PC-3 (cell line): ENCODE measurements at regions not wholly inside any gene's neighbourhood (a gene's known extent, or its start where the extent isn't known, plus 50 kb on each side); places are given as distances from the start of the nearest gene placed in this dataset.
A peak's percentile ranks its signal among the peaks of the same experiment; 100 is the strongest.
"Not testable (repeated sequence)": the region's sequence is repeated elsewhere in the genome, so short reads cannot be mapped to it uniquely, and the experiment has no call there.

Source experiments
- ATAC-seq: fragments of 200-7000 bp; cut with Tn5 transposase; 2 replicates; pipeline ENCODE4 v1.9.1; 2020; ENCODE audit warnings: mild to moderate bottlenecking, moderate library complexity
- BruUV-seq: library from RNA; stranded (reverse); fragments of 400-500 nt; replicated peaks from 2 replicates; lab custom pipeline; 2021; lab: Mats Ljungman, UMichigan
- CTCF ChIA-PET: fragments of 300-600 bp; sonication (Branson Sonifier 250); formaldehyde crosslinking; loops from one replicate; lab custom pipeline; 2022; ENCODE audit warnings: antibody characterized with exemption; lab: Charles Lee
- POLR2A ChIA-PET: fragments of 300-600 bp; sonication (Branson Sonifier 250); formaldehyde crosslinking; loops from one replicate; lab custom pipeline; 2022; ENCODE audit warnings: antibody characterized with exemption; ENCODE audit not compliant: unreplicated experiment; lab: Charles Lee
- DNase-seq: peaks from one replicate; pipeline ENCODE4 v3.0.0-alpha.2; 2015
- H2AFZ ChIP-seq: fragments of 300-600 bp; sonication (generic); 2 replicates; pipeline ENCODE4 v1.6.0; 2016; ENCODE audit warnings: antibody characterized with exemption, low read length
- H3F3A ChIP-seq: fragments of 300-600 bp; sonication (generic); one replicate; pipeline ENCODE4 v1.6.0; 2017; ENCODE audit warnings: antibody characterized with exemption, low read length, control low read depth, mild to moderate bottlenecking; ENCODE audit not compliant: unreplicated experiment
- H3K27ac ChIP-seq: fragments of 300-600 bp; sonication (generic); 2 replicates; pipeline ENCODE4 v1.5.1; 2016; ENCODE audit warnings: mild to moderate bottlenecking, low read length
- H3K27me3 ChIP-seq: fragments of 300-600 bp; sonication (generic); 2 replicates; pipeline ENCODE4 v1.6.1; 2016; ENCODE audit warnings: low read length, mixed read lengths
- H3K36me3 ChIP-seq: fragments of 300-600 bp; sonication (generic); 2 replicates; pipeline ENCODE4 v1.6.1; 2016; ENCODE audit warnings: low read depth, mixed run types, low read length, mixed read lengths
- H3K4me1 ChIP-seq: fragments of 300-600 bp; sonication (generic); 2 replicates; pipeline ENCODE4 v1.5.1; 2016; ENCODE audit warnings: low read length; ENCODE audit not compliant: insufficient read depth
- H3K4me2 ChIP-seq: fragments of 300-600 bp; sonication (generic); 2 replicates; pipeline ENCODE4 v1.6.0; 2016; ENCODE audit warnings: low read length
- H3K4me3 ChIP-seq: fragments of 300-600 bp; sonication (generic); 2 replicates; pipeline ENCODE4 v1.5.1; 2016; ENCODE audit warnings: mild to moderate bottlenecking, low read length, mixed read lengths
- H3K79me2 ChIP-seq: fragments of 300-600 bp; sonication (generic); 2 replicates; pipeline ENCODE4 v1.6.1; 2017; ENCODE audit warnings: low read length, mixed read lengths
- H3K9ac ChIP-seq: fragments of 300-600 bp; sonication (generic); 2 replicates; pipeline ENCODE4 v1.6.0; 2016; ENCODE audit warnings: mild to moderate bottlenecking, low read length
- H3K9me2 ChIP-seq: fragments of 300-600 bp; sonication (generic); replicated peaks from 2 replicates; pipeline ENCODE4 v1.6.1; 2016; ENCODE audit warnings: mixed run types, low read length, mixed read lengths
- H3K9me3 ChIP-seq: fragments of 300-600 bp; sonication (generic); 2 replicates; pipeline ENCODE4 v1.6.1; 2016; ENCODE audit warnings: low read length, mixed read lengths
- H4K20me1 ChIP-seq: fragments of 300-600 bp; sonication (generic); 2 replicates; pipeline ENCODE4 v1.6.1; 2016; ENCODE audit warnings: low read length, mixed read lengths
- CTCF ChIP-seq: fragments of 300-600 bp; sonication (generic); conservative IDR thresholded peaks from 2 replicates; pipeline ENCODE4 v1.5.1; 2017; ENCODE audit warnings: antibody characterized with exemption, low read depth, mild to moderate bottlenecking, low read length
- EZH2 ChIP-seq: fragments of 300-600 bp; sonication (generic); IDR thresholded peaks from one replicate; pipeline ENCODE4 v1.6.1; 2017; ENCODE audit warnings: antibody characterized with exemption, mild to moderate bottlenecking, low read length; ENCODE audit not compliant: unreplicated experiment
- EZH2phosphoT487 ChIP-seq: fragments of 300-600 bp; sonication (generic); IDR thresholded peaks from 2 replicates; pipeline ENCODE4 v1.6.1; 2018; ENCODE audit warnings: mild to moderate bottlenecking, antibody characterized with exemption, low read length, borderline replicate concordance
- intact Hi-C: fragments of 100-400 bp; cut with micrococcal nuclease; formaldehyde crosslinking; loops from 2 replicates; pipeline ENCODE4 v1.9.0; 2023

GRCh38 chr5:62231576-62231975 lies 74.4 kb upstream of the KIF2A start:
- Histone ChIP-seq H3K36me3 (no peaks in the 10 kb centered on the region), H3K9me2 (no peaks in the 10 kb centered on the region), H3K9me3 (no peaks in the 10 kb centered on the region), H3K4me3 (no peak overlapping the region), H3K27ac (no peak overlapping the region), H3K4me1 (peaks cover 6% of the 10 kb centered on the region), H2AFZ (no peak overlapping the region), H3K4me2 (no peak overlapping the region), H3K79me2 (no peaks in the 10 kb centered on the region), H3K9ac (no peak overlapping the region), H4K20me1 (no peaks in the 10 kb centered on the region), H3K27me3 (no peaks in the 10 kb centered on the region), H3F3A (no peaks in the 10 kb centered on the region)
- TF ChIP-seq CTCF: no peak
- TF ChIP-seq EZH2phosphoT487: no peak
- no peak for TF ChIP-seq EZH2
- ATAC-seq (no peak), DNase-seq (no peak)
- ChIA-PET POLR2A (no interaction called here), CTCF (no interaction called here)
- no TSS peak for BruUV-seq
- intact Hi-C loops: no loop called here

- CTCF ChIA-PET, H3K9ac ChIP-seq, H3K4me1 ChIP-seq, H3K9me3 ChIP-seq, ATAC-seq, H3K36me3 ChIP-seq, H3K79me2 ChIP-seq, intact Hi-C loops, POLR2A ChIA-PET, H3K27ac ChIP-seq, H3K4me3 ChIP-seq, H3K4me2 ChIP-seq, H4K20me1 ChIP-seq, H3K27me3 ChIP-seq, BruUV-seq, DNase-seq, H2AFZ ChIP-seq, H3K9me2 ChIP-seq, H3F3A ChIP-seq: not testable (repeated sequence)
These were observed 73.8 kb upstream of the KIF2A start for GRCh38 chr5:62232218-62232617.

GRCh38 chr5:62233083-62234046 lies 72.6 kb upstream of the KIF2A start:
- H3K9ac ChIP-seq, H3K4me3 ChIP-seq, H3F3A ChIP-seq, H3K9me3 ChIP-seq, H3K9me2 ChIP-seq, H4K20me1 ChIP-seq, intact Hi-C loops, H3K27me3 ChIP-seq, POLR2A ChIA-PET, H3K36me3 ChIP-seq, BruUV-seq, H2AFZ ChIP-seq, H3K79me2 ChIP-seq, H3K4me1 ChIP-seq: not testable (repeated sequence)
- DNase-seq: peak; percentile 84
- H3K27ac ChIP-seq: peak overlapping the region; percentile 53
- CTCF ChIA-PET: interaction anchor here (1.0 kb wide), 1 partner anchor 9 kb away, joined by 4 read pairs; no protein-coding TSS in a partner anchor
- ATAC-seq: peak; percentile 97
- H3K4me2 ChIP-seq: peak overlapping the region; percentile 62

GRCh38 chr5:62236593-62236992 lies 69.4 kb upstream of the KIF2A start:
- ATAC-seq, intact Hi-C loops, BruUV-seq: not testable (repeated sequence)

GRCh38 chr5:62237944-62238343 lies 68.1 kb upstream of the KIF2A start:
- H3K9me3 ChIP-seq, H3K4me2 ChIP-seq, H3K4me3 ChIP-seq, H3K79me2 ChIP-seq, CTCF ChIA-PET, H4K20me1 ChIP-seq, H3K27me3 ChIP-seq, H3K4me1 ChIP-seq, H3K27ac ChIP-seq, H3K36me3 ChIP-seq, ATAC-seq, H2AFZ ChIP-seq, POLR2A ChIA-PET, H3F3A ChIP-seq, DNase-seq, H3K9ac ChIP-seq, intact Hi-C loops, H3K9me2 ChIP-seq, BruUV-seq: not testable (repeated sequence)

More at GRCh38 chr5:62236593-62236992, 69.4 kb upstream of the KIF2A start:
- H4K20me1 ChIP-seq, H3K4me1 ChIP-seq, H3K4me2 ChIP-seq, H3F3A ChIP-seq, H3K36me3 ChIP-seq, POLR2A ChIA-PET, H3K4me3 ChIP-seq, DNase-seq, H3K27ac ChIP-seq, H3K9me3 ChIP-seq, H3K79me2 ChIP-seq, CTCF ChIA-PET, H3K9ac ChIP-seq, H2AFZ ChIP-seq, H3K9me2 ChIP-seq, H3K27me3 ChIP-seq: not testable (repeated sequence)
